Gastroesophageal sphincter (tissue), 2 donors: ENCODE measurements at regions not wholly inside any gene's neighbourhood (a gene's known extent, or its start where the extent isn't known, plus 50 kb on each side); places are given as distances from the start of the nearest gene placed in this dataset.
"Not testable (repeated sequence)": the region's sequence is repeated elsewhere in the genome, so short reads cannot be mapped to it uniquely, and the experiment has no call there.

Source experiments
- POLR2A ChIP-seq, 2 donors: fragments of 450-650 bp; IDR thresholded peaks; one replicate each; pipeline ENCODE4 v1.6.1; 2017; ENCODE audit warnings: antibody characterized with exemption in 2 of 2, mild to moderate bottlenecking in 2 of 2, moderate library complexity in 1 of 2
- POLR2AphosphoS5 ChIP-seq: sonication (generic); formaldehyde crosslinking; IDR thresholded peaks from one replicate; pipeline ENCODE4 v1.6.1; 2017; ENCODE audit warnings: antibody characterized with exemption

DNA sequence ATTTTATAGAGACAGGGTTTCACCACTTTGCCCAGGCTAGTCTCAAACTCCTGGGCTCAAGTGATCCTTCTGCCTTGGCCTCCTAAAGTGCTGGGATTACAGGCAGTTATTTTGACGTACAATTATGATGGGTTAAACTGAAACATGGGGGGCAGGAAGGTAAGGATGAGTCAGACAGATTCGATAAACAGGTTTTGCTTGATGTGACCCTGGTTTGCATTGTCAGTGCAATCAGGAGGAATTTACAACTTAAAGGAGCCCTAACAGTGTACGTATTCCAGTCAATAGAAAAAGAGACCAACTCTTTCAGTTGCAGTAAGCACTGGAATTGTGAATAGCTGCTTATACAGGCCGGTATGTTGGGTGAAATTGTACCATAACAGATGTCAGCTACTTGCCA is 246.3 kb upstream of the NOTCH2NLA start:
- TF ChIP-seq POLR2A (IDR thresholded peaks at IDR 0.05); POLR2AphosphoS5: not testable (repeated sequence)
